ENCODE measurements at regions not wholly inside any gene's neighbourhood (a gene's known extent, or its start where the extent isn't known, plus 50 kb on each side); places are given as distances from the start of the nearest gene placed in this dataset.
A peak's percentile ranks its signal among the peaks of the same experiment; 100 is the strongest.
"Not testable (repeated sequence)": the region's sequence is repeated elsewhere in the genome, so short reads cannot be mapped to it uniquely, and the experiment has no call there.

- intact Hi-C loops (cut with DNase I; ENCODE audit: low total_unique reads) = no loop called here
- H3K4me3 ChIP-seq = peak overlapping the region; percentile 0 to 11 (median 5)
- H3K9me3 ChIP-seq = no peaks in the 10 kb centered on the region
- peak overlapping the region in 1 of 2 donors; percentile 1 for H3K27ac ChIP-seq
- no peak for TF ChIP-seq POLR2A (IDR thresholded peaks at IDR 0.05)
- no peak for TF ChIP-seq POLR2AphosphoS5 (IDR thresholded peaks at IDR 0.05)
- TF ChIP-seq CTCF (IDR thresholded peaks at IDR 0.05) = no peak
- H3K36me3 ChIP-seq = no peaks in the 10 kb centered on the region
- H3K4me1 ChIP-seq = no peaks in the 10 kb centered on the region
- no peaks in the 10 kb centered on the region for H3K27me3 ChIP-seq
- no peak for DNase-seq (ENCODE audit: low spot score in 2 of 2)
Observed at GRCh38 chr10:21372651-21373410, 152.7 kb downstream of the SKIDA1 start.

- peaks cover 0 to under 1% of the 10 kb centered on the region in 2 donors for H3K4me1 ChIP-seq
- H3K27ac ChIP-seq = no peak overlapping the region
- DNase-seq (ENCODE audit: low spot score in 2 of 2) = no peak
- intact Hi-C loops (cut with DNase I; ENCODE audit: low total_unique reads) = no loop called here
- no peaks in the 10 kb centered on the region for H3K27me3 ChIP-seq
- TF ChIP-seq POLR2AphosphoS5 (IDR thresholded peaks at IDR 0.05) = no peak
- TF ChIP-seq CTCF (IDR thresholded peaks at IDR 0.05) = no peak
- TF ChIP-seq POLR2A (IDR thresholded peaks at IDR 0.05) = no peak
- H3K36me3 ChIP-seq = no peaks in the 10 kb centered on the region
- H3K4me3 ChIP-seq = no peak overlapping the region
- H3K9me3 ChIP-seq = no peaks in the 10 kb centered on the region
Observed at GRCh38 chr10:21369697-21370096, 155.8 kb downstream of the SKIDA1 start.

- TF ChIP-seq CTCF (IDR thresholded peaks at IDR 0.05) (no peak), POLR2A (IDR thresholded peaks at IDR 0.05) (no peak), POLR2AphosphoS5 (IDR thresholded peaks at IDR 0.05) (no peak)
- no peak for DNase-seq (ENCODE audit: low spot score in 2 of 2)
- H3K27ac ChIP-seq = no peak overlapping the region
- H3K36me3 ChIP-seq = no peaks in the 10 kb centered on the region
- no peak overlapping the region for H3K4me3 ChIP-seq
- H3K4me1 ChIP-seq = peaks cover 0 to 5% of the 10 kb centered on the region in 2 donors
- H3K27me3 ChIP-seq = no peaks in the 10 kb centered on the region
- intact Hi-C loops (cut with DNase I; ENCODE audit: low total_unique reads) = no loop called here
- H3K9me3 ChIP-seq = no peaks in the 10 kb centered on the region
Observed at GRCh38 chr10:21368728-21369425, 156.6 kb downstream of the SKIDA1 start.

GRCh38 chr10:21368022-21368582 lies 157.4 kb downstream of the SKIDA1 start:
- DNase-seq (ENCODE audit: low spot score in 2 of 2) = no peak
- Histone ChIP-seq H3K9me3 (no peaks in the 10 kb centered on the region), H3K4me3 (no peak overlapping the region), H3K36me3 (no peaks in the 10 kb centered on the region), H3K27me3 (no peaks in the 10 kb centered on the region), H3K27ac (no peak overlapping the region), H3K4me1 (peaks cover 0 to 11% of the 10 kb centered on the region in 2 donors)
- intact Hi-C loops (cut with DNase I; ENCODE audit: low total_unique reads) = no loop called here
- TF ChIP-seq POLR2A (IDR thresholded peaks at IDR 0.05) (no peak), POLR2AphosphoS5 (IDR thresholded peaks at IDR 0.05) (no peak), CTCF (IDR thresholded peaks at IDR 0.05) (no peak)

GRCh38 chr10:21366108-21366507 lies 159.4 kb downstream of the SKIDA1 start:
- H3K4me1 ChIP-seq = peaks cover 0 to 16% of the 10 kb centered on the region in 2 donors
- H3K27ac ChIP-seq; H3K36me3 ChIP-seq; H3K9me3 ChIP-seq; intact Hi-C loops (cut with DNase I; ENCODE audit: low total_unique reads); H3K4me3 ChIP-seq; DNase-seq (ENCODE audit: low spot score in 2 of 2); H3K27me3 ChIP-seq: not testable (repeated sequence)

Measured in breast epithelium (tissue), 4 donors.